C4-2B (cell line): ENCODE measurements at regions not wholly inside any gene's neighbourhood (a gene's known extent, or its start where the extent isn't known, plus 50 kb on each side); places are given as distances from the start of the nearest gene placed in this dataset.

Experiments used
- CTCF ChIP-seq: fragments of 450-650 bp; conservative IDR thresholded peaks from 2 replicates; pipeline ENCODE4 v1.5.1; 2017; ENCODE audit warnings: mild to moderate bottlenecking
- ZFX ChIP-seq: fragments of 450-650 bp; IDR thresholded peaks from 2 replicates; pipeline ENCODE4 v1.6.1; 2017

- TF ChIP-seq CTCF (no peak), ZFX (no peak)
Observed at GRCh38 chr1:30343562-30343961, 379.8 kb downstream of the MATN1 start.
